SK-N-SH treated with all-trans-retinoic acid at 6 μM for 48 hours (cell line): ENCODE measurements at regions not wholly inside any gene's neighbourhood (a gene's known extent, or its start where the extent isn't known, plus 50 kb on each side); places are given as distances from the start of the nearest gene placed in this dataset.

Experiments
- BACH2 ChIP-seq: fragments of 250-450 bp; sonication (Bioruptor Pico); IDR thresholded peaks from 2 replicates; pipeline ENCODE4 v1.9.0; 2021; ENCODE audit warnings: mild to moderate bottlenecking, borderline replicate concordance
- GLIS3 ChIP-seq: fragments of 250-450 bp; sonication (Bioruptor Pico); IDR thresholded peaks from 2 replicates; pipeline ENCODE4 v1.5.0; 2020; ENCODE audit warnings: mild to moderate bottlenecking, moderate library complexity

DNA sequence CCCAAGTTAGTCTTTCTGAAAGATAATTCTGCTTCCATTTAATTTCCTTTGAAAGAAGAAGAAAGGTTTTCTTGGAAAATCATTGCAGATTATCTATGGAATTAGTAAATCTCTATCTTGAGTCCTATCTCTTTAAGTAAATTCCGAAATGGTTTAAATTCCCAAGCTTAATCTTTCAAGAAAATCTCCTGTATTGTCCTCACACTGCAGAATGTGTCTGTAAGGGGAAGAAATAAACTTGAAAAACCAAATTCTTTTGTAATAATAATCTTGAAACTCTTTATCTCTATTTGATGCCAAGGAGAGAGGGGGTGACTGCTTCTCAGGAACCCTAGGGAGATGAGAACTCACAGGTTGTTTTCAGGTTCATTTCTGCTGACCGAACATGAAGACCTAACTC lies 150.8 kb upstream of the ARHGAP28 start:
- no peak for TF ChIP-seq GLIS3 (CRISPR knock-in tag)
- TF ChIP-seq BACH2 (CRISPR knock-in tag) = no peak
